Loucy (cell line): ENCODE measurements at regions not wholly inside any gene's neighbourhood (a gene's known extent, or its start where the extent isn't known, plus 50 kb on each side); places are given as distances from the start of the nearest gene placed in this dataset.

ENCODE experiments used
- H2AFZ ChIP-seq: fragments of 200-600 bp; sonication (generic); 2 replicates; pipeline ENCODE4 v1.6.0; 2016; ENCODE audit warnings: antibody characterized with exemption, mild to moderate bottlenecking, low read length, moderate library complexity
- H3F3A ChIP-seq: fragments of 200-600 bp; 2 replicates; pipeline ENCODE4 v1.6.0; 2016; ENCODE audit warnings: antibody characterized with exemption, low read depth, mild to moderate bottlenecking
- H3K27me3 ChIP-seq: fragments of 200-600 bp; sonication (generic); 2 replicates; pipeline ENCODE4 v1.6.1; 2014; ENCODE audit warnings: low read length, mild to moderate bottlenecking; ENCODE audit not compliant: insufficient read depth, poor library complexity, severe bottlenecking
- H3K36me3 ChIP-seq: fragments of 200-600 bp; sonication (generic); 2 replicates; pipeline ENCODE4 v1.6.1; 2016; ENCODE audit warnings: low read length; ENCODE audit not compliant: insufficient read depth
- H3K4me1 ChIP-seq: fragments of 200-600 bp; sonication (generic); 2 replicates; pipeline ENCODE4 v1.5.1; 2014; ENCODE audit warnings: low read length, mild to moderate bottlenecking; ENCODE audit not compliant: insufficient read depth, poor library complexity, severe bottlenecking
- H3K4me2 ChIP-seq: fragments of 200-600 bp; sonication (generic); 2 replicates; pipeline ENCODE4 v1.6.0; 2014; ENCODE audit warnings: antibody characterized with exemption, low read length, low read depth, mild to moderate bottlenecking; ENCODE audit not compliant: poor library complexity, severe bottlenecking
- H3K4me3 ChIP-seq: fragments of 200-600 bp; sonication (generic); 2 replicates; pipeline ENCODE4 v1.5.1; 2014; ENCODE audit warnings: low read length, mild to moderate bottlenecking, mixed read lengths; ENCODE audit not compliant: poor library complexity, severe bottlenecking
- H3K79me2 ChIP-seq: fragments of 200-600 bp; sonication (generic); 2 replicates; pipeline ENCODE4 v1.6.1; 2014; ENCODE audit warnings: low read length; ENCODE audit not compliant: insufficient read depth
- H3K9ac ChIP-seq: fragments of 200-600 bp; sonication (generic); 2 replicates; pipeline ENCODE4 v1.6.0; 2014; ENCODE audit warnings: mild to moderate bottlenecking, low read depth, low read length, moderate library complexity; ENCODE audit not compliant: poor library complexity, severe bottlenecking
- H3K9me2 ChIP-seq: fragments of 200-600 bp; sonication (generic); replicated peaks from 2 replicates; pipeline ENCODE4 v1.6.1; 2016; ENCODE audit warnings: low read depth, low read length, mixed read lengths
- H3K9me3 ChIP-seq: fragments of 200-600 bp; sonication (generic); 2 replicates; pipeline ENCODE4 v1.6.1; 2014; ENCODE audit warnings: mild to moderate bottlenecking, antibody characterized with exemption, low read length, low read depth; ENCODE audit not compliant: insufficient read depth
- H4K20me1 ChIP-seq: fragments of 200-600 bp; sonication (generic); 2 replicates; pipeline ENCODE4 v1.6.0; 2014; ENCODE audit warnings: antibody characterized with exemption, low read length, mild to moderate bottlenecking; ENCODE audit not compliant: insufficient read depth, poor library complexity, severe bottlenecking
- EZH2phosphoT487 ChIP-seq: fragments of 200-600 bp; IDR thresholded peaks from 2 replicates; pipeline ENCODE4 v1.6.1; 2018; ENCODE audit warnings: antibody characterized with exemption, mild to moderate bottlenecking, moderate library complexity, borderline replicate concordance
- TF ChIP-seq, protein P1 (sequence below): fragments of 200-600 bp; sonication (generic); conservative IDR thresholded peaks from 2 replicates; pipeline ENCODE4 v1.5.1; 2014; ENCODE audit warnings: mild to moderate bottlenecking, antibody characterized with exemption, low read length

DNA sequence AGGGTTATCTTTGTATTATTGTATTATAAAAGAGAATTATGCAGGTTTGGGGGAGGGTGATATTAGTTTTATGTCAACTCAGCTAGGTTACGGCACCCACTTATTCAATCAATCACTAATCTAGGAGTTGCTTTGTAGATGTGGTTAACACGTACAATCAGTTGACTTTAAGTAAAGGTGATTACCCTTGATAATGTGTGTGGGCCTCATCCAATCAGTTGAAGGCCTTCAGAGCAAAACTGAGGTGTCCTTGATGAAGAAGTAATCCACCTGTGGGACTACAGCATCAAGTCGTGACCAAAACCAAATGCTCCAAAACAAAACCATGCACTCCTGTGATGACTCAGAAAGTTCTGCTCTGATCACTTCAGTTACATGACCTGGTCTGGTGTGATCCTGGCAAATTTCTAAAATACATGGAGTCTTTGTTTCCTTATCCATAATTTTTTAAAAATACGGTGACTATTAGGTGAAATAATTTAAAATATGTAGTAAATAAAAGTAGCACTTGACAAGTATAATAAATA is 114.1 kb downstream of the IYD start:
- no peak overlapping the region for H2AFZ ChIP-seq
- no peaks in the 10 kb centered on the region for H3K36me3 ChIP-seq
- TF ChIP-seq, protein P1, sequence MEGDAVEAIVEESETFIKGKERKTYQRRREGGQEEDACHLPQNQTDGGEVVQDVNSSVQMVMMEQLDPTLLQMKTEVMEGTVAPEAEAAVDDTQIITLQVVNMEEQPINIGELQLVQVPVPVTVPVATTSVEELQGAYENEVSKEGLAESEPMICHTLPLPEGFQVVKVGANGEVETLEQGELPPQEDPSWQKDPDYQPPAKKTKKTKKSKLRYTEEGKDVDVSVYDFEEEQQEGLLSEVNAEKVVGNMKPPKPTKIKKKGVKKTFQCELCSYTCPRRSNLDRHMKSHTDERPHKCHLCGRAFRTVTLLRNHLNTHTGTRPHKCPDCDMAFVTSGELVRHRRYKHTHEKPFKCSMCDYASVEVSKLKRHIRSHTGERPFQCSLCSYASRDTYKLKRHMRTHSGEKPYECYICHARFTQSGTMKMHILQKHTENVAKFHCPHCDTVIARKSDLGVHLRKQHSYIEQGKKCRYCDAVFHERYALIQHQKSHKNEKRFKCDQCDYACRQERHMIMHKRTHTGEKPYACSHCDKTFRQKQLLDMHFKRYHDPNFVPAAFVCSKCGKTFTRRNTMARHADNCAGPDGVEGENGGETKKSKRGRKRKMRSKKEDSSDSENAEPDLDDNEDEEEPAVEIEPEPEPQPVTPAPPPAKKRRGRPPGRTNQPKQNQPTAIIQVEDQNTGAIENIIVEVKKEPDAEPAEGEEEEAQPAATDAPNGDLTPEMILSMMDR = no peak
- TF ChIP-seq EZH2phosphoT487 = no peak
- no peaks in the 10 kb centered on the region for H3K27me3 ChIP-seq
- H3K79me2 ChIP-seq = no peaks in the 10 kb centered on the region
- H3K9me2 ChIP-seq = no peaks in the 10 kb centered on the region
- H3K4me2 ChIP-seq = no peak overlapping the region
- no peaks in the 10 kb centered on the region for H4K20me1 ChIP-seq
- no peak overlapping the region for H3K9ac ChIP-seq
- H3K4me1 ChIP-seq = no peaks in the 10 kb centered on the region
- H3K4me3 ChIP-seq = no peak overlapping the region
- no peaks in the 10 kb centered on the region for H3F3A ChIP-seq
- no peaks in the 10 kb centered on the region for H3K9me3 ChIP-seq

DNA sequence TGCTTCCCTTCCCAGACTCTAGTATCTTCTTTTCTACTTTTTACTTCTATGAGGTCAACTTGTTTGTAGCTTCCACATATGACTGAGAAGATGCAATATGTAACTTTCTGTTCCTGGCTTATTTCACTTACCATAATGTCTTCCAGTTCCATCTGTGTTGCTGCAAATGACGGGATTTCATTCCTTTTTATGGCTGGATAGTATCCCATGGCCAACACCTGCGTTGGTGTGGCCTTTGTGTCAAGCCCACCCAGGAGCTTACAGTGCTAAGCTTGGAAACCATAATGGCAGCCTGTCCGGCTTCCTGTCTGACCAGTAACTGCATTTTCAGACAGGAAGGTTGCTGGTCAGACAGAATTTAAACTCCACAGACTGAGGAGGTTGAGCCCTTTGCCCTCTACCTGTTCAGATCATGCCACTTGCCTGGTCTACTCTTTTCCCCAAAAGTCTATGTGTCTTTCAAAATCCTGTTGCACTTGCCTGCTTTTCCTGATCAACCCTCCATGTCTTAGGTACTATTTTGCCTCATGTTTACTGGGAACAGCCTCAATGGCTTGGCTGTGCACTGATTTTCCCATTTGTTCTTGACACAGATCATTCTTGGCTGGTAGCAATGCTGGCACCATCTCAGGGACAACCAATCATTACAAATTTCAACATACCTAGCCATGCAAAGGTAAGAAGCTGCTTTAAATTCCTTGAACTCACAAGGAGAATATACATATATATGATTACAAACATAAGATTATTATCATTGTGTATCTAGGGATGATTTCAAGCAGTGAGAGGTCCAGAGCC is 114.3 kb upstream of the PLEKHG1 start:
- TF ChIP-seq, protein P1 = no peak
- no peak for TF ChIP-seq EZH2phosphoT487
- H3K9me2 ChIP-seq = no peaks in the 10 kb centered on the region
- no peak overlapping the region for H3K4me2 ChIP-seq

DNA sequence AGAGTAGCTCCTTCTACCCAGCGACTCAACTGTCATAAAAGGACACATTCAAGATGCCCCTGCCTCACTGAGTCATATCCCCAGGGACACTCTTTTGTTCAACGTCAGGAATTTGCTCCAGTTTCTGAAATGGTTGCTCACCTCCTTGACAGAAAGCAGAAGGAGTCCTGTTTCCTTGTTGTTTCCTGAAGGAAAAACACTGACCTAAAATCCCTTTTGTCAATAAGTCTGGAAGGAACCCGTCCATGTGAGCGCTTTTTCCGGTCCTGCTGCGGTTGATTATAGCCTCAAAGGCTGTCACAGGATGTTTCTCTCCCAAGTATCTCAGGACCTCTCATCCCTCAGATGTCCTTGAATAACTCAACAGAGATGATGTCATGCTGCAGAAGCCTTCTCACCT is 113.6 kb upstream of the PLEKHG1 start:
- H3F3A ChIP-seq = no peaks in the 10 kb centered on the region
- no peaks in the 10 kb centered on the region for H4K20me1 ChIP-seq
- H2AFZ ChIP-seq = no peak overlapping the region
- H3K4me3 ChIP-seq = no peak overlapping the region
- TF ChIP-seq, protein P1 = no peak
- no peak for TF ChIP-seq EZH2phosphoT487
- H3K9ac ChIP-seq = no peak overlapping the region
- no peaks in the 10 kb centered on the region for H3K79me2 ChIP-seq
- no peak overlapping the region for H3K4me2 ChIP-seq
- H3K27me3 ChIP-seq = no peaks in the 10 kb centered on the region
- no peaks in the 10 kb centered on the region for H3K9me3 ChIP-seq
- no peaks in the 10 kb centered on the region for H3K36me3 ChIP-seq
- no peaks in the 10 kb centered on the region for H3K9me2 ChIP-seq
- H3K4me1 ChIP-seq = peaks cover 4% of the 10 kb centered on the region

More for the DNA sequence above, 114.3 kb upstream of the PLEKHG1 start:
- Histone ChIP-seq H3K9ac (no peak overlapping the region), H4K20me1 (no peaks in the 10 kb centered on the region), H3K36me3 (no peaks in the 10 kb centered on the region), H2AFZ (peak overlapping the region; percentile 54; the same call in 1 of the 2 replicates), H3K4me3 (no peak overlapping the region), H3K4me1 (no peaks in the 10 kb centered on the region), H3F3A (no peaks in the 10 kb centered on the region), H3K27me3 (no peaks in the 10 kb centered on the region), H3K79me2 (no peaks in the 10 kb centered on the region), H3K9me3 (no peaks in the 10 kb centered on the region)
